ENCODE measurements at regions not wholly inside any gene's neighbourhood (a gene's known extent, or its start where the extent isn't known, plus 50 kb on each side); places are given as distances from the start of the nearest gene placed in this dataset.

DNA sequence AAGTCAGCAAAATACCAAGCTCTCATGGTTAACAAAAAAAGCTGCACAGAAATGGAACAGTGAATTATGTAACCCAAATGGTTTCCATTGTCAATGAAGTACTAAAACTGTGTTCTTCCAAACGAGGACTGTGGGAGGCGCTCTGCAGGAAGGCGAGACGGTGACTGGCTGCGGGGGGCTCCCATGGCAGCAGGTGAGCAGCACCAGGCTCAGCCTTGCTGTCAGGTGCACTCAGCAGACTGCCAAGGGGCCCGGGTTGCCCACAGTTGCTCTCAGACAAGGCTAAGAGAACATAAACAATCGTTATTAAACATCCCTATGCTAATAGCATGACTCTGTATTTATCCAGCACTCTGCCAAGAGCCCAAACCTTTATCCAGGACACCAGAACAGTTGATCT lies 630.3 kb upstream of the ARID1B start:
- Histone ChIP-seq H3K9me3 (ENCODE audit: severe bottlenecking) (no peaks in the 10 kb centered on the region), H3K27me3 (ENCODE audit: insufficient read depth, poor library complexity, severe bottlenecking) (no peaks in the 10 kb centered on the region), H3K4me1 (ENCODE audit: insufficient read depth, poor library complexity, severe bottlenecking) (no peaks in the 10 kb centered on the region), H3K4me3 (ENCODE audit: severe bottlenecking) (no peak overlapping the region), H3K36me3 (ENCODE audit: low read depth) (no peaks in the 10 kb centered on the region), H3K27ac (ENCODE audit: poor library complexity, severe bottlenecking) (no peak overlapping the region)
- DNase-seq (ENCODE audit: low spot score), result no peak
- no peak for ATAC-seq (ENCODE audit: low read depth)
- TF ChIP-seq, protein P1, sequence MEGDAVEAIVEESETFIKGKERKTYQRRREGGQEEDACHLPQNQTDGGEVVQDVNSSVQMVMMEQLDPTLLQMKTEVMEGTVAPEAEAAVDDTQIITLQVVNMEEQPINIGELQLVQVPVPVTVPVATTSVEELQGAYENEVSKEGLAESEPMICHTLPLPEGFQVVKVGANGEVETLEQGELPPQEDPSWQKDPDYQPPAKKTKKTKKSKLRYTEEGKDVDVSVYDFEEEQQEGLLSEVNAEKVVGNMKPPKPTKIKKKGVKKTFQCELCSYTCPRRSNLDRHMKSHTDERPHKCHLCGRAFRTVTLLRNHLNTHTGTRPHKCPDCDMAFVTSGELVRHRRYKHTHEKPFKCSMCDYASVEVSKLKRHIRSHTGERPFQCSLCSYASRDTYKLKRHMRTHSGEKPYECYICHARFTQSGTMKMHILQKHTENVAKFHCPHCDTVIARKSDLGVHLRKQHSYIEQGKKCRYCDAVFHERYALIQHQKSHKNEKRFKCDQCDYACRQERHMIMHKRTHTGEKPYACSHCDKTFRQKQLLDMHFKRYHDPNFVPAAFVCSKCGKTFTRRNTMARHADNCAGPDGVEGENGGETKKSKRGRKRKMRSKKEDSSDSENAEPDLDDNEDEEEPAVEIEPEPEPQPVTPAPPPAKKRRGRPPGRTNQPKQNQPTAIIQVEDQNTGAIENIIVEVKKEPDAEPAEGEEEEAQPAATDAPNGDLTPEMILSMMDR (IDR thresholded peaks at IDR 0.05; ENCODE audit: poor library complexity, severe bottlenecking), result no peak

DNA sequence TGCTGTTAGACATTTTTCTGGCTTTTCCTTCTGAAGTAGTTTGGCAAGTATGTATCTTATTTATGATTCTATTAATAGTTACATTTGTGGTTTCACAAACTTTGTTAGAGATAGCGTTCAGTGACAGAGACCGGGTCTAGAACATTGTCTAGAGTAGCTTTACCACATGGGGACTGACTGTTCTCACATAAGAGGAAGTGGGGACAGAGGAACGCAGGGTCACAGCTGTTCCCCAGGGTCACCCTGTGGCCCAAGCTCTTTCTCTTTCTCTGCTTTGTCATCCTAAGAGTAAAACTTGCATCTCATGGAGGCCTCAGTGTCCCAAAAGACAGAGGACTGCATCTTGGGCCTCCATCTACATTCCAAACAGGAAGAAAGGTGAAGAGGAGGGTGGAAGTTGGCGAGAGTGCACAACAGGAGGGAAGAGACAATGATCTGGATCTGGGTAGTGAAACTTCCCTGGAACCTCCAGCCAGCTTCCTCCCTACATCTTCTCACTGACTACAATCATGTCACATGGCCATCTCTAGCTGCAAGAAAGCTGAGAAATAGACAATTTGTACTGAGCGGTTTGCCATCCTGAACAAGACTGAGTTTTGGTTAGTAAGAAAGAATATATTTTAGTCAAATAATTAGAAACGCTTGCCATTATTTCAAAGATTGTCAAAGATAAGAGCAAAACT lies 645.8 kb upstream of the ARID1B start:
- H3K27ac ChIP-seq (ENCODE audit: poor library complexity, severe bottlenecking), result no peak overlapping the region
- H3K27me3 ChIP-seq (ENCODE audit: insufficient read depth, poor library complexity, severe bottlenecking), result no peaks in the 10 kb centered on the region
- no peaks in the 10 kb centered on the region for H3K9me3 ChIP-seq (ENCODE audit: severe bottlenecking)
- ATAC-seq (ENCODE audit: low read depth), result no peak
- no peak overlapping the region for H3K4me3 ChIP-seq (ENCODE audit: severe bottlenecking)
- no peaks in the 10 kb centered on the region for H3K36me3 ChIP-seq (ENCODE audit: low read depth)
- TF ChIP-seq, protein P1 (IDR thresholded peaks at IDR 0.05; ENCODE audit: poor library complexity, severe bottlenecking), result no peak
- H3K4me1 ChIP-seq (ENCODE audit: insufficient read depth, poor library complexity, severe bottlenecking), result no peaks in the 10 kb centered on the region
- no peak for DNase-seq (ENCODE audit: low spot score)

DNA sequence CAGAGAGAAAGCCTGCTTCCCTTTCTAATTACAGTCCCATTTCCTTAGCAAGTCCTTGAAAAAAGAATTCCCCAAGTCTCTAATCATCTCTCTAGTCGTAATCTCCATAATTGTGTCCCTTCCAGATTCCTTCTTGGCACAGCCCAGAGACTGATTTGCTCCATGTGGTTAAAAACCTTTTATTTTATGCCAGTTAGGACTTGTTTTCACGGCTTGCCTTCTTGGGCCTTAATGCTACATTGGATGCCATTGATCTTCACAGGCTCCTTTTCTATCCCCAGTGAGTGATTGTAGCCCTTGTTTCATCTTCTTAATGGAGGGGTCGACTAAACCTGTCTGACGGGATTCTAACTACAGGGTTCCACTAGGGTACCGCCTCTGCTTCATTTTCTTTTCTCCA lies 650.6 kb upstream of the ARID1B start:
- ATAC-seq (ENCODE audit: low read depth) (no peak), DNase-seq (ENCODE audit: low spot score) (no peak)
- no peaks in the 10 kb centered on the region for H3K4me1 ChIP-seq (ENCODE audit: insufficient read depth, poor library complexity, severe bottlenecking)
- H3K9me3 ChIP-seq (ENCODE audit: severe bottlenecking), result no peaks in the 10 kb centered on the region
- no peaks in the 10 kb centered on the region for H3K36me3 ChIP-seq (ENCODE audit: low read depth)
- H3K27ac ChIP-seq (ENCODE audit: poor library complexity, severe bottlenecking), result no peak overlapping the region
- TF ChIP-seq, protein P1 (IDR thresholded peaks at IDR 0.05; ENCODE audit: poor library complexity, severe bottlenecking), result no peak
- no peaks in the 10 kb centered on the region for H3K27me3 ChIP-seq (ENCODE audit: insufficient read depth, poor library complexity, severe bottlenecking)
- H3K4me3 ChIP-seq (ENCODE audit: severe bottlenecking), result no peak overlapping the region

DNA sequence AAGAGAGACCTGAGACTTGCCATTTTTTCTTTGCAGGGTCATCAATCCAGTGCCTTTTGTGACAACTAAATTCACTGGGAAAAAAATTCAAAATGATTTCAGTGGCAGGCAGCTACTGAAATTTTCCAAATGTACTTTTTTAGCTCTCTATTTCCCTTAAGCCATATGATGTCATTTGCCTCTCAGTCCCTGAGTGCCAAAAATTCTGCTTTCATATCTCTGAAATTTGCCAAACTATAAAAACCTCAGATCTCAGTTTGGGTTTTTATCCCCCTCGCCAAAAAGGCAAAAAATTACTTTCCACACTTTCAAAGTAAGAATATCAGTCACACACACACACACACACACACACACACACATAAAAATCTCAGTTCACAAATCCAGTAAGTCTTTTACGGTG lies 651.3 kb upstream of the ARID1B start:
- H3K36me3 ChIP-seq (ENCODE audit: low read depth), result no peaks in the 10 kb centered on the region
- TF ChIP-seq, protein P1 (IDR thresholded peaks at IDR 0.05; ENCODE audit: poor library complexity, severe bottlenecking), result no peak
- H3K4me3 ChIP-seq (ENCODE audit: severe bottlenecking), result no peak overlapping the region
- no peak overlapping the region for H3K27ac ChIP-seq (ENCODE audit: poor library complexity, severe bottlenecking)
- H3K9me3 ChIP-seq (ENCODE audit: severe bottlenecking), result no peaks in the 10 kb centered on the region
- DNase-seq (ENCODE audit: low spot score) (no peak), ATAC-seq (ENCODE audit: low read depth) (no peak)
- H3K27me3 ChIP-seq (ENCODE audit: insufficient read depth, poor library complexity, severe bottlenecking), result no peaks in the 10 kb centered on the region
- H3K4me1 ChIP-seq (ENCODE audit: insufficient read depth, poor library complexity, severe bottlenecking), result no peaks in the 10 kb centered on the region

DNA sequence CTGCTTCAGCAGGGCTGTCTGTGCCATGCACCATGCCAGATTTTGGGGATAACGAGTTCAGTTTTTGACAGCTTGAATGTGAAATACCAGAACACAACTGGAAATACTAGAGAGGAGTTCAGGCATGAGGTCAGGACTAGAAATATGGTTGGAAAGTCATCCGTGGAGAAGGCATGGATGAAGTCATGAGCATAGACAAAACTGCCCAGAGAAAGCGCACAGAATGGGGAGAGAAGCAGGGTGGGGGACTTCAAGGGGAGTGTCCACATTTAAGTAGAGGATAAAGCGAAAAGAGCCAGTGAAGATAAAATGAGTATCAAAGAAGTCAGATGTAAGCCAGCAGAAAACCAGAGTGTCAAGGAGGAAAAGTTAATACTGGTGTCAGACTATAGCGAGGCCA lies 653.4 kb upstream of the ARID1B start:
- no peaks in the 10 kb centered on the region for H3K4me1 ChIP-seq (ENCODE audit: insufficient read depth, poor library complexity, severe bottlenecking)
- DNase-seq (ENCODE audit: low spot score) (no peak), ATAC-seq (ENCODE audit: low read depth) (no peak)

More for the DNA sequence above, 653.4 kb upstream of the ARID1B start:
- Histone ChIP-seq H3K4me3 (ENCODE audit: severe bottlenecking) (no peak overlapping the region), H3K36me3 (ENCODE audit: low read depth) (no peaks in the 10 kb centered on the region), H3K9me3 (ENCODE audit: severe bottlenecking) (no peaks in the 10 kb centered on the region), H3K27me3 (ENCODE audit: insufficient read depth, poor library complexity, severe bottlenecking) (no peaks in the 10 kb centered on the region), H3K27ac (ENCODE audit: poor library complexity, severe bottlenecking) (no peak overlapping the region)
- TF ChIP-seq, protein P1 (IDR thresholded peaks at IDR 0.05; ENCODE audit: poor library complexity, severe bottlenecking), result no peak

Data from RWPE2 (cell line).